Mucosa of descending colon (tissue), 3 donors: ENCODE measurements at regions not wholly inside any gene's neighbourhood (a gene's known extent, or its start where the extent isn't known, plus 50 kb on each side); places are given as distances from the start of the nearest gene placed in this dataset.

ENCODE experiments used
- ATAC-seq: fragments of 200-7000 bp; cut with Tn5 transposase; one replicate; pipeline ENCODE4 v1.9.1; 2020; ENCODE audit warnings: mild to moderate bottlenecking, moderate library complexity
- DNase-seq, 3 donors: peaks; one replicate each; pipeline ENCODE4 v3.0.0-alpha.2; 2020
- H3K36me3 ChIP-seq: fragments of 200-600 bp; one replicate; pipeline ENCODE4 v1.8.0; 2021; ENCODE audit warnings: low read depth, mild to moderate bottlenecking
- H3K4me1 ChIP-seq: fragments of 200-600 bp; one replicate; pipeline ENCODE4 v1.8.0; 2021; ENCODE audit warnings: low read depth, mild to moderate bottlenecking
- H3K4me3 ChIP-seq: fragments of 200-600 bp; one replicate; pipeline ENCODE4 v1.8.0; 2021; ENCODE audit warnings: mild to moderate bottlenecking
- H3K9me3 ChIP-seq: fragments of 200-600 bp; one replicate; pipeline ENCODE4 v1.8.0; 2021; ENCODE audit warnings: mild to moderate bottlenecking
- CTCF ChIP-seq: fragments of 200-600 bp; IDR thresholded peaks from one replicate; pipeline ENCODE4 v1.8.0; 2022; ENCODE audit warnings: antibody characterized with exemption, mild to moderate bottlenecking
- intact Hi-C, 2 donors: fragments of 100-400 bp; cut with DNase I in 1 of 2; cut with micrococcal nuclease in 1 of 2; formaldehyde crosslinking; loops; one replicate each; pipeline versions ENCODE4 v1.11.0 to v1.11.1; 2022; cut with DNase I, micrococcal nuclease
- donor health status: DM: no; HTN: no; CAD: no; lungs with moderate emphysema.
- donor health status: DM: no; HTN: no; CAD: no.
- donor health status: DM: no; HTN: yes; CAD: no.

- Histone ChIP-seq H3K9me3 (peaks cover 15% of the 10 kb centered on the region), H3K4me1 (no peaks in the 10 kb centered on the region), H3K36me3 (no peaks in the 10 kb centered on the region), H3K4me3 (no peak overlapping the region)
- TF ChIP-seq CTCF: no peak
- ATAC-seq: no peak
- DNase-seq: no peak
- intact Hi-C loops: no loop called here
These were observed 665.0 kb downstream of the PDCD6IP start for GRCh38 chr3:34463414-34463813.

GRCh38 chr3:34464646-34465045, 666.2 kb downstream of the PDCD6IP start:
- Histone ChIP-seq H3K36me3 (no peaks in the 10 kb centered on the region), H3K9me3 (peaks cover 6% of the 10 kb centered on the region), H3K4me1 (no peaks in the 10 kb centered on the region), H3K4me3 (no peak overlapping the region)
- DNase-seq (no peak), ATAC-seq (no peak)
- TF ChIP-seq CTCF: no peak
- intact Hi-C loops: no loop called here

- no peak for DNase-seq
- intact Hi-C loops: no loop called here
- no peak for TF ChIP-seq CTCF
- H3K9me3 ChIP-seq: no peaks in the 10 kb centered on the region
- no peaks in the 10 kb centered on the region for H3K36me3 ChIP-seq
- H3K4me1 ChIP-seq: no peaks in the 10 kb centered on the region
- no peak overlapping the region for H3K4me3 ChIP-seq
- no peak for ATAC-seq
These were observed 677.4 kb downstream of the PDCD6IP start for GRCh38 chr3:34475851-34476250.

- ATAC-seq (no peak), DNase-seq (no peak)
- H3K4me3 ChIP-seq: no peak overlapping the region
- H3K36me3 ChIP-seq: no peaks in the 10 kb centered on the region
- H3K9me3 ChIP-seq: no peaks in the 10 kb centered on the region
- H3K4me1 ChIP-seq: no peaks in the 10 kb centered on the region
- TF ChIP-seq CTCF: no peak
- intact Hi-C loops: no loop called here
These were observed 685.0 kb downstream of the PDCD6IP start for GRCh38 chr3:34483311-34483887.

GRCh38 chr3:34504366-34504765, 705.9 kb downstream of the PDCD6IP start:
- intact Hi-C loops: no loop called here
- DNase-seq (no peak), ATAC-seq (no peak)
- Histone ChIP-seq H3K4me1 (no peaks in the 10 kb centered on the region), H3K9me3 (no peaks in the 10 kb centered on the region), H3K36me3 (no peaks in the 10 kb centered on the region), H3K4me3 (no peak overlapping the region)
- TF ChIP-seq CTCF: no peak

- Histone ChIP-seq H3K4me1 (no peaks in the 10 kb centered on the region), H3K36me3 (no peaks in the 10 kb centered on the region), H3K4me3 (no peak overlapping the region), H3K9me3 (no peaks in the 10 kb centered on the region)
- DNase-seq: no peak
- no peak for ATAC-seq
- no peak for TF ChIP-seq CTCF
- intact Hi-C loops: no loop called here
These were observed 706.3 kb downstream of the PDCD6IP start for GRCh38 chr3:34504775-34505174.
